Thyroid gland (tissue), 4 donors: ENCODE measurements at regions not wholly inside any gene's neighbourhood (a gene's known extent, or its start where the extent isn't known, plus 50 kb on each side); places are given as distances from the start of the nearest gene placed in this dataset.

Experiments
- DNase-seq, 2 donors: peaks; one replicate each; pipeline ENCODE4 v3.0.0-alpha.2; 2019
- H3K27ac ChIP-seq, 3 donors: fragments of 200-600 bp; sonication (generic); 1 replicate in 2 of 3; 2 replicates in 1 of 3; pipeline ENCODE4 v1.5.1; 2016 to 2019; ENCODE audit warnings: mild to moderate bottlenecking in 1 of 3, moderate library complexity in 1 of 3
- H3K27me3 ChIP-seq: fragments of 200-600 bp; sonication (generic); one replicate; pipeline ENCODE4 v1.5.1; 2019
- H3K36me3 ChIP-seq, 2 donors: fragments of 200-600 bp; sonication (generic); one replicate each; pipeline ENCODE4 v1.5.1; 2016 to 2019
- H3K4me1 ChIP-seq, 2 donors: fragments of 200-600 bp; sonication (generic); one replicate each; pipeline ENCODE4 v1.5.1; 2017 to 2019
- H3K4me3 ChIP-seq, 3 donors: fragments of 200-600 bp; sonication (generic); replicated peaks in 1 of 3; 1 replicate in 2 of 3; 2 replicates in 1 of 3; pipeline ENCODE4 v1.5.1; 2016; ENCODE audit warnings: mild to moderate bottlenecking in 1 of 3
- H3K9me3 ChIP-seq: fragments of 200-600 bp; sonication (generic); one replicate; pipeline ENCODE4 v1.5.1; 2017
- POLR2A ChIP-seq, 2 donors: fragments of 450-650 bp; IDR thresholded peaks; one replicate each; pipeline ENCODE4 v1.6.1; 2017; ENCODE audit warnings: antibody characterized with exemption in 2 of 2, mild to moderate bottlenecking in 2 of 2, moderate library complexity in 1 of 2
- WGBS, 2 donors: methylation state at CpG; one replicate each; pipeline ENCODE4 v1.1.5; 2017; 5-methylcytosine and 5-hydroxymethylcytosine counted together
- intact Hi-C: fragments of 100-400 bp; cut with DNase I; formaldehyde crosslinking; loops from one replicate; pipeline ENCODE4 v1.15.1; 2023
- TF ChIP-seq, protein P1 (sequence below), 6 experiments: fragments of 200-600 bp in 3 of 6; fragments of 450-650 bp in 3 of 6; sonication (generic) in 3 of 6; IDR thresholded peaks; one replicate each; pipeline ENCODE4 v1.5.1; 2016 to 2019; ENCODE audit warnings: antibody characterized with exemption in 6 of 6, mild to moderate bottlenecking in 2 of 6, inconsistent platforms in 1 of 6, moderate library complexity in 1 of 6

DNA sequence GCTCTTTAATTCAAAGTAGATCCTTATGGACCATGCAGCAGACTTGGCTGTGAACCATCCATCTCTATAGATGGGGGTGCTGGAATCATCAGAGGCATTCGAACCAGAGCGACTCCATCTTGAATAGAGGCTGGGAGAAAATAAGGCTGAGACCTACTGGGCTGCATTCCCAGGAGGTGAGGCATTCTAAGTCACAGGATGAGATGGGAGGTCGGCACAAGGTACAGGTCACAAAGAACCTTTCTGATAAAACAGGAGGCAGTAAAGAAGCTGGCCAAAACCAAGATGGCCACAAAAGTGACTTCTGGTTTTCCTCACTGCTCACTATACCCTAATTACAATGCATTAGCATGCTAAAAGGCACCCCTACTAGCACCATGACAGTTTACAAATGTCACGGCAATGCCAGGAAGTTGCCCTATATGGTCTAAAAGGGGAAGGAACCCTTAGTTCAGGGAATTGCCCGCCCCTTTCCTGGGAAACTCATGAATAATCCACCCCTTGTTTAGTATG, 89.2 kb upstream of the BRD7 start:
- Histone ChIP-seq H3K27me3 (no peaks in the 10 kb centered on the region), H3K27ac (no peak overlapping the region), H3K9me3 (no peaks in the 10 kb centered on the region), H3K36me3 (no peaks in the 10 kb centered on the region), H3K4me1 (no peaks in the 10 kb centered on the region), H3K4me3 (no peak overlapping the region)
- intact Hi-C loops = no loop called here
- DNase-seq = no peak
- 77 to 91% methylated on average over 5 of the region's 5 CpGs for WGBS, 2 donors
- TF ChIP-seq, protein P1, sequence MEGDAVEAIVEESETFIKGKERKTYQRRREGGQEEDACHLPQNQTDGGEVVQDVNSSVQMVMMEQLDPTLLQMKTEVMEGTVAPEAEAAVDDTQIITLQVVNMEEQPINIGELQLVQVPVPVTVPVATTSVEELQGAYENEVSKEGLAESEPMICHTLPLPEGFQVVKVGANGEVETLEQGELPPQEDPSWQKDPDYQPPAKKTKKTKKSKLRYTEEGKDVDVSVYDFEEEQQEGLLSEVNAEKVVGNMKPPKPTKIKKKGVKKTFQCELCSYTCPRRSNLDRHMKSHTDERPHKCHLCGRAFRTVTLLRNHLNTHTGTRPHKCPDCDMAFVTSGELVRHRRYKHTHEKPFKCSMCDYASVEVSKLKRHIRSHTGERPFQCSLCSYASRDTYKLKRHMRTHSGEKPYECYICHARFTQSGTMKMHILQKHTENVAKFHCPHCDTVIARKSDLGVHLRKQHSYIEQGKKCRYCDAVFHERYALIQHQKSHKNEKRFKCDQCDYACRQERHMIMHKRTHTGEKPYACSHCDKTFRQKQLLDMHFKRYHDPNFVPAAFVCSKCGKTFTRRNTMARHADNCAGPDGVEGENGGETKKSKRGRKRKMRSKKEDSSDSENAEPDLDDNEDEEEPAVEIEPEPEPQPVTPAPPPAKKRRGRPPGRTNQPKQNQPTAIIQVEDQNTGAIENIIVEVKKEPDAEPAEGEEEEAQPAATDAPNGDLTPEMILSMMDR (IDR thresholded peaks at IDR 0.05) = no peak
- no peak for TF ChIP-seq POLR2A (IDR thresholded peaks at IDR 0.05)

DNA sequence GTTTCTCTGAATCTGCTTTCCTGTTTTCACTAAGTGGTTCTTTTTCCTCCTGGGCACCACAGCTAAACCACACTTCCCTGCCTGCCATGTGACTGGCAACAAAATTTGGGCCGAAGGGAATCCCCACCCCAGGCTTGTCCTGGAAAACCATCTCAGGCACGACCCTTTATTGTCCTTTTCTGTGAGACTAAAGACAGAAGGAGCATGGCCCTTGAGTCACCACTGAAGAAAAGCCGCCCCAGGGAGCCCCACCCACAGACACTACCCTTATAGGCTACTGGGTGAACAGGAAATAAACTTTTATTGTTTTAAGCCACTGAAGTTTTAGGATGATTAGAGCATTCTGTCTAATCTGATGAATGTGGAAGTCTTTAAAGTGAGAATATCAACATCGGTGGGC, 88.6 kb upstream of the BRD7 start:
- no peaks in the 10 kb centered on the region for H3K36me3 ChIP-seq
- H3K4me1 ChIP-seq = no peaks in the 10 kb centered on the region
- no peak for DNase-seq
- TF ChIP-seq POLR2A (IDR thresholded peaks at IDR 0.05) = no peak
- TF ChIP-seq, protein P1 (IDR thresholded peaks at IDR 0.05) = no peak
- 62 to 72% methylated on average over 4 of the region's 4 CpGs for WGBS, 2 donors
- no peaks in the 10 kb centered on the region for H3K27me3 ChIP-seq
- H3K4me3 ChIP-seq = no peak overlapping the region
- no peak overlapping the region for H3K27ac ChIP-seq
- intact Hi-C loops = no loop called here
- no peaks in the 10 kb centered on the region for H3K9me3 ChIP-seq

DNA sequence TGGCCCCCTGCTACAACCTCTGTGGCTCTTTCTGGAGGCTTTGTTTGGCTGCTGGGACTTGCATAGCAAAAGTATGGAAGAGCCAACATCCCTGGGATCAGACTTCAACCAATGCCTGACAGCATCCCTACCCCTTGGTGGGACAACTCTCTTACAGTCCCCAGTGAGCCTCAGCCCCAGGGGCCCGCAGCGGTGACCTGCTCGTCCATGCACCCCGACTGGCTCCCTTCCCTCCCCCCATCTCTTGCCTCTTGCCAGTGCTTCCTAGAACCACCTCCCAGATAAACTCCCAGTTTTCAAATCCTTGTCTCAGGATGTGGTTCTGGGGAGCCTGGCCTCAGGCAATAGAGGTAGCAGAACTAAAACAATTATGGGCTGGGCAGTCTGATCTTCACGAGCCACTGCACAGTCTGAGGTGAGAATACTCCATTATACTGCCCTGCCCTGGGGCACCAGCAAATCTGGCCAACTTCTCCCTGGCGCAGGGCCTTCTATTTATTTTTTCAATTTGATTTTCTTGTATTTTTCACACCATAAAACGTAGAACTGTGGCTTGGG, 86.6 kb upstream of the BRD7 start:
- Histone ChIP-seq H3K4me1 (no peaks in the 10 kb centered on the region), H3K9me3 (no peaks in the 10 kb centered on the region), H3K4me3 (no peak overlapping the region), H3K27ac (no peak overlapping the region), H3K36me3 (no peaks in the 10 kb centered on the region), H3K27me3 (no peaks in the 10 kb centered on the region)
- TF ChIP-seq, protein P1 (IDR thresholded peaks at IDR 0.05) = no peak
- no peak for TF ChIP-seq POLR2A (IDR thresholded peaks at IDR 0.05)
- 61 to 62% methylated on average over 7 of the region's 7 CpGs for WGBS, 2 donors
- intact Hi-C loops = no loop called here
- no peak for DNase-seq

DNA sequence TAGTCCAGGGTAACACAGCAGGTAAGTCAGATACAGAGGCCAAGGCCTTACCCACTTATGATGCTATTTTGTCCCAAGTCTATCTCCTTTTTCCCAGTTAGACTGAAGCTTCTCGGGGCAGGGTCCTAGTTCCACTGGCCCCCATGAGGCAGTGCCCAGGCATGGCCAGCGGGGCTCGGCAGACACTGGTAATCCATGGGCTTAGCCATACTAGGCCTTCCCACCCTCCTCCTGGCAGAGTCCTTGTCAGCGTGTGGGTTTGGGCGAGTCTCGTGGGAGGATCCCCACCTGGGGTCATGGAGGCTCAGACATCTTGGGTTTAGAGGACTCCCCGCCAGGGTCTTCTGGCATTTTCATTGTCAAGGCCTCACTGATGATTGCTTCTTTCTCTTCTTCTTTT, 84.7 kb upstream of the BRD7 start:
- intact Hi-C loops = no loop called here
- TF ChIP-seq POLR2A (IDR thresholded peaks at IDR 0.05) = no peak
- TF ChIP-seq, protein P1 (IDR thresholded peaks at IDR 0.05) = no peak
- H3K27me3 ChIP-seq = no peaks in the 10 kb centered on the region
- no peak overlapping the region for H3K27ac ChIP-seq
- no peaks in the 10 kb centered on the region for H3K4me1 ChIP-seq
- 97% methylated on average over 7 of the region's 7 CpGs for WGBS, 2 donors
- H3K9me3 ChIP-seq = no peaks in the 10 kb centered on the region
- H3K4me3 ChIP-seq = no peak overlapping the region
- no peaks in the 10 kb centered on the region for H3K36me3 ChIP-seq
- no peak for DNase-seq

DNA sequence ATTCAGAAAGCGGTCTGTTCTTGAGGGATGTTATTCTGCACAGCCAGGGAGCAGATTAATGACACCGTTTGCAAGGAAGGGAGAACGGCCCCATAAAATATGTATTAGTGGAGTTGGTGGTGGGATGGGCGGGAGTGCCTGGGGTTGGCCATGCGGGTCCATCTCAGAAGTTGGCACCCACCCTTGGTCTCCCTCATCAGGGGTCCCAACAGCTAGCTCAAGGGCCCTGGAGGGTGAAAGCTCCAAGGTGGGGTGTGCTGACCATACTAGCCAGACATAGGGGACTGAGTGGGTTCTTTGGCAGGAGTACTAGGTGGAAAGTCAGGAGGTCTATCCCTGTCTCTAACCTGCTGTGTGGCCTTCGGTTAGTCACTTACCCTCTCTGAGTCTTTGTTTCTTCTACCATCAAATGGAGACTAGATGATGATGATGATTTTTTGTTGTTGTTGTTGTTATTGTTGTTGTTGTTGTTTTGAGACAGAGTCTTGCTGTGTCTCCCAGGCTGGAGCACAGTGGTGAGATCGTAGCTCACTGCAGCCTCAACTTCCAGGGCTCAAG, 83.2 kb upstream of the BRD7 start:
- WGBS, 2 donors = 86 to 90% methylated on average over 7 of the region's 7 CpGs
- no peaks in the 10 kb centered on the region for H3K9me3 ChIP-seq
- H3K27me3 ChIP-seq = no peaks in the 10 kb centered on the region
- H3K4me1 ChIP-seq = no peaks in the 10 kb centered on the region
- no peak for DNase-seq
- H3K36me3 ChIP-seq = no peaks in the 10 kb centered on the region
- intact Hi-C loops = no loop called here
- no peak overlapping the region for H3K4me3 ChIP-seq
- no peak overlapping the region for H3K27ac ChIP-seq
- no peak for TF ChIP-seq POLR2A (IDR thresholded peaks at IDR 0.05)
- TF ChIP-seq, protein P1 (IDR thresholded peaks at IDR 0.05) = no peak
